NB4 (cell line): ENCODE measurements at regions not wholly inside any gene's neighbourhood (a gene's known extent, or its start where the extent isn't known, plus 50 kb on each side); places are given as distances from the start of the nearest gene placed in this dataset.

Source experiments
- CTCF ChIP-seq: IDR thresholded peaks from one replicate; pipeline ENCODE4 v1.5.1; 2012; ENCODE audit warnings: low read depth, low read length
- MAX ChIP-seq: IDR thresholded peaks from 2 replicates; pipeline ENCODE4 v1.6.1; 2011; ENCODE audit warnings: low read depth, low read length
- POLR2A ChIP-seq: IDR thresholded peaks from 2 replicates; pipeline ENCODE4 v1.6.1; 2011; ENCODE audit warnings: mild to moderate bottlenecking; ENCODE audit not compliant: insufficient read length; ENCODE audit errors: extremely low read depth

- no peak for TF ChIP-seq POLR2A
- TF ChIP-seq MAX, result no peak
- no peak for TF ChIP-seq CTCF
Measured at GRCh38 chr11:29187215-29187614, 829.6 kb downstream of the KCNA4 start.
